SJSA1 (cell line): ENCODE measurements at regions not wholly inside any gene's neighbourhood (a gene's known extent, or its start where the extent isn't known, plus 50 kb on each side); places are given as distances from the start of the nearest gene placed in this dataset.
A peak's percentile ranks its signal among the peaks of the same experiment; 100 is the strongest.

Experiments used
- DNase-seq, 2 experiments: peaks; one replicate each; pipeline ENCODE4 v3.0.0-alpha.2; 2015 to 2020; ENCODE audit warnings: low spot score in 2 of 2, low read depth in 1 of 2
- H3K27ac ChIP-seq: fragments of 250-450 bp; sonication (Bioruptor Pico); 2 replicates; pipeline ENCODE4 v1.5.1; 2020; ENCODE audit warnings: mild to moderate bottlenecking, moderate library complexity
- H3K27me3 ChIP-seq: fragments of 250-450 bp; sonication (Bioruptor Pico); replicated peaks from 2 replicates; pipeline ENCODE4 v1.5.1; 2020; ENCODE audit warnings: mild to moderate bottlenecking, moderate library complexity
- H3K36me3 ChIP-seq: fragments of 250-450 bp; sonication (Bioruptor Pico); 2 replicates; pipeline ENCODE4 v1.5.1; 2020; ENCODE audit warnings: mild to moderate bottlenecking
- H3K4me1 ChIP-seq: fragments of 250-450 bp; sonication (Bioruptor Pico); replicated peaks from 2 replicates; pipeline ENCODE4 v1.6.1; 2021; ENCODE audit warnings: mild to moderate bottlenecking
- H3K4me3 ChIP-seq: fragments of 250-450 bp; sonication (Bioruptor Pico); 2 replicates; pipeline ENCODE4 v1.5.1; 2020; ENCODE audit warnings: mild to moderate bottlenecking
- H3K9me3 ChIP-seq: fragments of 250-450 bp; sonication (Bioruptor Pico); replicated peaks from 2 replicates; pipeline ENCODE4 v1.5.1; 2020; ENCODE audit warnings: mild to moderate bottlenecking

- no peaks in the 10 kb centered on the region for H3K36me3 ChIP-seq
- no peak for DNase-seq
- no peaks in the 10 kb centered on the region for H3K9me3 ChIP-seq
- no peaks in the 10 kb centered on the region for H3K27me3 ChIP-seq
- H3K4me1 ChIP-seq, result peaks cover 43% of the 10 kb centered on the region
- no peak overlapping the region for H3K27ac ChIP-seq
- no peak overlapping the region for H3K4me3 ChIP-seq
Measured at GRCh38 chr3:124556636-124557035, 173.6 kb upstream of the UMPS start.

GRCh38 chr3:124557433-124558232 lies 172.6 kb upstream of the UMPS start:
- Histone ChIP-seq H3K4me1 (peaks cover 38% of the 10 kb centered on the region), H3K27me3 (no peaks in the 10 kb centered on the region), H3K27ac (no peak overlapping the region), H3K9me3 (no peaks in the 10 kb centered on the region), H3K36me3 (no peaks in the 10 kb centered on the region), H3K4me3 (no peak overlapping the region)
- peak in 1 of 2 experiments; percentile 53 for DNase-seq

- DNase-seq, result peak; percentile 87 to 92
- Histone ChIP-seq H3K27me3 (no peaks in the 10 kb centered on the region), H3K4me1 (peaks cover 35% of the 10 kb centered on the region), H3K9me3 (no peaks in the 10 kb centered on the region), H3K27ac (peak overlapping the region; percentile 11; the same call in 1 of the 2 replicates), H3K4me3 (no peak overlapping the region), H3K36me3 (no peaks in the 10 kb centered on the region)
Measured at GRCh38 chr3:124558991-124559845, 171.0 kb upstream of the UMPS start.

- no peak overlapping the region for H3K27ac ChIP-seq
- H3K4me3 ChIP-seq, result no peak overlapping the region
- H3K4me1 ChIP-seq, result peaks cover 30% of the 10 kb centered on the region
- H3K36me3 ChIP-seq, result no peaks in the 10 kb centered on the region
- no peaks in the 10 kb centered on the region for H3K27me3 ChIP-seq
- DNase-seq, result peak; percentile 66 to 73
- no peaks in the 10 kb centered on the region for H3K9me3 ChIP-seq
Measured at GRCh38 chr3:124559846-124560574, 170.2 kb upstream of the UMPS start.

- H3K27ac ChIP-seq, result no peak overlapping the region
- DNase-seq, result no peak
- H3K36me3 ChIP-seq, result no peaks in the 10 kb centered on the region
- H3K9me3 ChIP-seq, result no peaks in the 10 kb centered on the region
- H3K4me1 ChIP-seq, result peaks cover 30% of the 10 kb centered on the region
- no peaks in the 10 kb centered on the region for H3K27me3 ChIP-seq
- H3K4me3 ChIP-seq, result no peak overlapping the region
Measured at GRCh38 chr3:124560666-124561215, 169.5 kb upstream of the UMPS start.

- Histone ChIP-seq H3K4me3 (no peak overlapping the region), H3K9me3 (no peaks in the 10 kb centered on the region), H3K36me3 (no peaks in the 10 kb centered on the region), H3K27me3 (no peaks in the 10 kb centered on the region), H3K4me1 (peaks cover 24% of the 10 kb centered on the region), H3K27ac (no peak overlapping the region)
- no peak for DNase-seq
Measured at GRCh38 chr3:124562769-124563168, 167.5 kb upstream of the UMPS start.

- Histone ChIP-seq H3K27ac (no peak overlapping the region), H3K4me3 (no peak overlapping the region), H3K4me1 (peaks cover 18% of the 10 kb centered on the region), H3K27me3 (no peaks in the 10 kb centered on the region), H3K36me3 (no peaks in the 10 kb centered on the region), H3K9me3 (no peaks in the 10 kb centered on the region)
- no peak for DNase-seq
Measured at GRCh38 chr3:124563376-124563775, 166.9 kb upstream of the UMPS start.

- Histone ChIP-seq H3K36me3 (no peaks in the 10 kb centered on the region), H3K4me3 (no peak overlapping the region), H3K27ac (no peak overlapping the region), H3K27me3 (no peaks in the 10 kb centered on the region), H3K4me1 (peaks cover 1% of the 10 kb centered on the region), H3K9me3 (no peaks in the 10 kb centered on the region)
- peak; percentile 45 to 66 for DNase-seq
Measured at GRCh38 chr3:124565013-124565412, 165.2 kb upstream of the UMPS start.

- Histone ChIP-seq H3K27ac (no peak overlapping the region), H3K4me1 (no peaks in the 10 kb centered on the region), H3K9me3 (no peaks in the 10 kb centered on the region), H3K36me3 (no peaks in the 10 kb centered on the region), H3K27me3 (no peaks in the 10 kb centered on the region), H3K4me3 (no peak overlapping the region)
- DNase-seq, result no peak
Measured at GRCh38 chr3:124565551-124565950, 164.7 kb upstream of the UMPS start.

- Histone ChIP-seq H3K36me3 (no peaks in the 10 kb centered on the region), H3K27me3 (no peaks in the 10 kb centered on the region), H3K9me3 (no peaks in the 10 kb centered on the region), H3K27ac (no peak overlapping the region), H3K4me1 (no peaks in the 10 kb centered on the region), H3K4me3 (no peak overlapping the region)
- DNase-seq, result no peak
Measured at GRCh38 chr3:124566701-124567100, 163.6 kb upstream of the UMPS start.

GRCh38 chr3:124567179-124567578 lies 163.1 kb upstream of the UMPS start:
- Histone ChIP-seq H3K4me3 (no peak overlapping the region), H3K9me3 (no peaks in the 10 kb centered on the region), H3K4me1 (no peaks in the 10 kb centered on the region), H3K27me3 (no peaks in the 10 kb centered on the region), H3K27ac (no peak overlapping the region), H3K36me3 (no peaks in the 10 kb centered on the region)
- no peak for DNase-seq

GRCh38 chr3:124569761-124570160 lies 160.5 kb upstream of the UMPS start:
- no peak overlapping the region for H3K27ac ChIP-seq
- no peak overlapping the region for H3K4me3 ChIP-seq
- no peaks in the 10 kb centered on the region for H3K27me3 ChIP-seq
- no peaks in the 10 kb centered on the region for H3K4me1 ChIP-seq
- H3K36me3 ChIP-seq, result no peaks in the 10 kb centered on the region
- H3K9me3 ChIP-seq, result no peaks in the 10 kb centered on the region
- no peak for DNase-seq

GRCh38 chr3:124570232-124570631 lies 160.0 kb upstream of the UMPS start:
- H3K4me1 ChIP-seq, result no peaks in the 10 kb centered on the region
- no peak for DNase-seq
- no peak overlapping the region for H3K27ac ChIP-seq
- no peaks in the 10 kb centered on the region for H3K36me3 ChIP-seq
- H3K4me3 ChIP-seq, result no peak overlapping the region
- H3K27me3 ChIP-seq, result no peaks in the 10 kb centered on the region
- H3K9me3 ChIP-seq, result no peaks in the 10 kb centered on the region
